ENCODE measurements at regions not wholly inside any gene's neighbourhood (a gene's known extent, or its start where the extent isn't known, plus 50 kb on each side); places are given as distances from the start of the nearest gene placed in this dataset.

- H3K9me3 Mint-ChIP-seq, result peaks cover 4 to 29% (median 14%) of the 10 kb centered on the region in 7 donors
- H3K27ac Mint-ChIP-seq, result no peak overlapping the region
- DNase-seq (no peak), ATAC-seq (ENCODE audit: low read depth in 2 of 2) (no peak)
- H3K36me3 Mint-ChIP-seq, result peaks cover 0 to 29% of the 10 kb centered on the region in 2 donors
- peaks cover 0 to 4% (median 2%) of the 10 kb centered on the region in 3 donors for H3K4me1 Mint-ChIP-seq
- no peak overlapping the region for H3K4me3 Mint-ChIP-seq
- peaks cover 12 to 37% (median 29%) of the 10 kb centered on the region in 3 donors for H3K27me3 Mint-ChIP-seq
Observed at GRCh38 chr12:45166056-45166455, 49.8 kb upstream of the ANO6 start.

All from naive B cell (primary cell).